Stimulated activated CD8-positive, alpha-beta memory T cell treated with anti-CD3 and anti-CD28 coated beads, Interleukin-4, amount 100 ng/mL, for 48 hours (primary cell): ENCODE measurements at regions not wholly inside any gene's neighbourhood (a gene's known extent, or its start where the extent isn't known, plus 50 kb on each side); places are given as distances from the start of the nearest gene placed in this dataset.

ENCODE experiments used
- DNase-seq: peaks from one replicate; pipeline ENCODE4 v3.0.0-alpha.2; 2020

- DNase-seq: peak; percentile 47
Observed at GRCh38 chr3:193780810-193781478, 187.9 kb downstream of the OPA1 start.

GRCh38 chr3:193782276-193782647, 189.3 kb downstream of the OPA1 start:
- DNase-seq: no peak

- DNase-seq: no peak
Observed at GRCh38 chr3:193782747-193783146, 189.7 kb downstream of the OPA1 start.

- no peak for DNase-seq
Observed at GRCh38 chr3:193783166-193783896, 190.3 kb downstream of the OPA1 start.

- DNase-seq: no peak
Observed at GRCh38 chr3:193784822-193785221, 191.8 kb downstream of the OPA1 start.

GRCh38 chr3:193787496-193787870, 194.5 kb downstream of the OPA1 start:
- DNase-seq: no peak

GRCh38 chr3:193788189-193788991, 195.4 kb downstream of the OPA1 start:
- peak; percentile 39 for DNase-seq

- no peak for DNase-seq
Observed at GRCh38 chr3:193789455-193789854, 196.4 kb downstream of the OPA1 start.

- DNase-seq: no peak
Observed at GRCh38 chr3:193790086-193790990, 197.3 kb downstream of the OPA1 start.

GRCh38 chr3:193791041-193792032, 198.3 kb downstream of the OPA1 start:
- DNase-seq: no peak

GRCh38 chr3:193793123-193793522, 200.1 kb downstream of the OPA1 start:
- DNase-seq: no peak

GRCh38 chr3:193794002-193794881, 201.2 kb downstream of the OPA1 start:
- no peak for DNase-seq

- no peak for DNase-seq
Observed at GRCh38 chr3:193795062-193795690, 202.2 kb downstream of the OPA1 start.

- no peak for DNase-seq
Observed at GRCh38 chr3:193796089-193796488, 203.1 kb downstream of the OPA1 start.

- DNase-seq: no peak
Observed at GRCh38 chr3:193797566-193797965, 204.6 kb downstream of the OPA1 start.

GRCh38 chr3:193798051-193798450, 205.0 kb downstream of the OPA1 start:
- no peak for DNase-seq

- DNase-seq: no peak
Observed at GRCh38 chr3:193800138-193801043, 207.4 kb downstream of the OPA1 start.

GRCh38 chr3:193801097-193801496, 208.1 kb downstream of the OPA1 start:
- no peak for DNase-seq

GRCh38 chr3:193803288-193803687, 210.3 kb downstream of the OPA1 start:
- no peak for DNase-seq
